ES-I3 (cell line): ENCODE measurements at regions not wholly inside any gene's neighbourhood (a gene's known extent, or its start where the extent isn't known, plus 50 kb on each side); places are given as distances from the start of the nearest gene placed in this dataset.

Experiments used
- H3K36me3 ChIP-seq: 2 replicates; pipeline ENCODE4 v1.6.1; 2013; ENCODE audit warnings: mild to moderate bottlenecking, low read length, control low read depth, moderate library complexity; ENCODE audit not compliant: insufficient read depth
- H3K4me1 ChIP-seq: 2 replicates; pipeline ENCODE4 v1.6.1; 2013; ENCODE audit warnings: mild to moderate bottlenecking, control low read depth, low read length; ENCODE audit not compliant: insufficient read depth
- H3K9ac ChIP-seq: 2 replicates; pipeline ENCODE4 v1.6.1; 2013; ENCODE audit warnings: low read depth, mild to moderate bottlenecking, low read length, moderate library complexity
- H3K9me3 ChIP-seq: 2 replicates; pipeline ENCODE4 v1.6.1; 2013; ENCODE audit warnings: mild to moderate bottlenecking, low read length, moderate library complexity; ENCODE audit not compliant: control insufficient read depth, insufficient read depth

GRCh38 chr12:30044206-30044605, 260.5 kb upstream of the TMTC1 start:
- H3K9me3 ChIP-seq, result no peaks in the 10 kb centered on the region
- H3K4me1 ChIP-seq, result peaks cover 13% of the 10 kb centered on the region
- no peaks in the 10 kb centered on the region for H3K36me3 ChIP-seq
- no peak overlapping the region for H3K9ac ChIP-seq

- Histone ChIP-seq H3K9ac (no peak overlapping the region), H3K9me3 (no peaks in the 10 kb centered on the region), H3K36me3 (no peaks in the 10 kb centered on the region), H3K4me1 (peaks cover 13% of the 10 kb centered on the region)
These were observed 259.6 kb upstream of the TMTC1 start for GRCh38 chr12:30043151-30043847.

GRCh38 chr12:30041096-30041495, 257.4 kb upstream of the TMTC1 start:
- no peak overlapping the region for H3K9ac ChIP-seq
- no peaks in the 10 kb centered on the region for H3K36me3 ChIP-seq
- H3K4me1 ChIP-seq, result peaks cover 5% of the 10 kb centered on the region; the same call in 1 of the 2 replicates
- no peaks in the 10 kb centered on the region for H3K9me3 ChIP-seq

- Histone ChIP-seq H3K36me3 (no peaks in the 10 kb centered on the region), H3K9ac (no peak overlapping the region), H3K9me3 (no peaks in the 10 kb centered on the region), H3K4me1 (no peaks in the 10 kb centered on the region)
These were observed 247.1 kb upstream of the TMTC1 start for GRCh38 chr12:30030693-30031374.

- Histone ChIP-seq H3K9ac (no peak overlapping the region), H3K9me3 (peaks cover 11% of the 10 kb centered on the region), H3K4me1 (no peaks in the 10 kb centered on the region), H3K36me3 (no peaks in the 10 kb centered on the region)
These were observed 243.0 kb upstream of the TMTC1 start for GRCh38 chr12:30026621-30027234.

GRCh38 chr12:30025317-30025716, 241.6 kb upstream of the TMTC1 start:
- no peaks in the 10 kb centered on the region for H3K4me1 ChIP-seq
- H3K9ac ChIP-seq, result no peak overlapping the region
- H3K9me3 ChIP-seq, result peaks cover 11% of the 10 kb centered on the region
- H3K36me3 ChIP-seq, result no peaks in the 10 kb centered on the region

- Histone ChIP-seq H3K9ac (no peak overlapping the region), H3K36me3 (no peaks in the 10 kb centered on the region), H3K9me3 (peaks cover 11% of the 10 kb centered on the region), H3K4me1 (no peaks in the 10 kb centered on the region)
These were observed 239.4 kb upstream of the TMTC1 start for GRCh38 chr12:30023186-30023585.

- no peaks in the 10 kb centered on the region for H3K4me1 ChIP-seq
- H3K36me3 ChIP-seq, result no peaks in the 10 kb centered on the region
- H3K9ac ChIP-seq, result no peak overlapping the region
- H3K9me3 ChIP-seq, result peaks cover 11% of the 10 kb centered on the region
These were observed 237.5 kb upstream of the TMTC1 start for GRCh38 chr12:30021051-30021833.

GRCh38 chr12:30019366-30020140, 235.8 kb upstream of the TMTC1 start:
- H3K36me3 ChIP-seq, result no peaks in the 10 kb centered on the region
- H3K9ac ChIP-seq, result no peak overlapping the region
- H3K4me1 ChIP-seq, result no peaks in the 10 kb centered on the region

GRCh38 chr12:30016540-30017055, 232.9 kb upstream of the TMTC1 start:
- H3K36me3 ChIP-seq, result no peaks in the 10 kb centered on the region
- no peak overlapping the region for H3K9ac ChIP-seq
- no peaks in the 10 kb centered on the region for H3K9me3 ChIP-seq
- H3K4me1 ChIP-seq, result 0 out of 2 replicates have a peak, but pooled peaks cover 6% of the 10 kb centered on the region

More at GRCh38 chr12:30019366-30020140, 235.8 kb upstream of the TMTC1 start:
- H3K9me3 ChIP-seq, result peaks cover 3% of the 10 kb centered on the region

- Histone ChIP-seq H3K36me3 (no peaks in the 10 kb centered on the region), H3K4me1 (0 out of 2 replicates have a peak, but pooled peaks cover 6% of the 10 kb centered on the region), H3K9me3 (no peaks in the 10 kb centered on the region), H3K9ac (no peak overlapping the region)
These were observed 232.0 kb upstream of the TMTC1 start for GRCh38 chr12:30015631-30016337.

- Histone ChIP-seq H3K9me3 (no peaks in the 10 kb centered on the region), H3K36me3 (no peaks in the 10 kb centered on the region), H3K4me1 (0 out of 2 replicates have a peak, but pooled peaks cover 6% of the 10 kb centered on the region), H3K9ac (no peak overlapping the region)
These were observed 231.2 kb upstream of the TMTC1 start for GRCh38 chr12:30014991-30015390.

- Histone ChIP-seq H3K4me1 (0 out of 2 replicates have a peak, but pooled peaks cover 6% of the 10 kb centered on the region), H3K36me3 (no peaks in the 10 kb centered on the region)
These were observed 229.2 kb upstream of the TMTC1 start for GRCh38 chr12:30012816-30013450.

More at GRCh38 chr12:30012816-30013450, 229.2 kb upstream of the TMTC1 start:
- H3K9ac ChIP-seq, result no peak overlapping the region
- H3K9me3 ChIP-seq, result no peaks in the 10 kb centered on the region
